Caco-2 (cell line): ENCODE measurements at regions not wholly inside any gene's neighbourhood (a gene's known extent, or its start where the extent isn't known, plus 50 kb on each side); places are given as distances from the start of the nearest gene placed in this dataset.
"Not testable (repeated sequence)": the region's sequence is repeated elsewhere in the genome, so short reads cannot be mapped to it uniquely, and the experiment has no call there.

Experiments
- BruUV-seq: library from RNA; stranded (reverse); fragments of 400-500 nt; replicated peaks from 2 replicates; lab custom pipeline; 2021; lab: Mats Ljungman, UMichigan
- CTCF ChIA-PET: fragments of 300-600 bp; sonication (Branson Sonifier 250); formaldehyde crosslinking; loops from one replicate; lab custom pipeline; 2022; ENCODE audit warnings: antibody characterized with exemption; lab: Charles Lee
- POLR2A ChIA-PET: fragments of 300-600 bp; sonication (Branson Sonifier 250); formaldehyde crosslinking; loops from one replicate; lab custom pipeline; 2022; ENCODE audit warnings: antibody characterized with exemption; lab: Charles Lee
- DNase-seq, 2 experiments: peaks; one replicate each; pipeline versions ENCODE4 v3.0.0 to v3.0.0-alpha.2; 2020 to 2022
- H3K27me3 ChIP-seq: replicated peaks from 2 replicates; pipeline ENCODE4 v1.6.0; 2011; ENCODE audit warnings: low read length; ENCODE audit not compliant: control insufficient read depth, insufficient read depth
- H3K36me3 ChIP-seq: 2 replicates; pipeline ENCODE4 v1.5.1; 2011; ENCODE audit warnings: low read length; ENCODE audit not compliant: control insufficient read depth, insufficient read depth
- H3K4me1 ChIP-seq: fragments of 250-450 bp; sonication (Bioruptor Pico); 2 replicates; pipeline ENCODE4 v1.5.1; 2020; ENCODE audit warnings: mild to moderate bottlenecking
- H3K4me3 ChIP-seq: 2 replicates; pipeline ENCODE4 v1.5.1; 2011; ENCODE audit warnings: low read depth, mild to moderate bottlenecking, control low read depth, low read length
- H3K9me3 ChIP-seq: fragments of 250-450 bp; sonication (Bioruptor Pico); 2 replicates; pipeline ENCODE4 v1.5.1; 2020; ENCODE audit warnings: mild to moderate bottlenecking, moderate library complexity
- H3K27ac Mint-ChIP-seq: one replicate; pipeline ENCODE4 v1.8.0; 2022; ENCODE audit warnings: mixed read lengths; ENCODE audit not compliant: unreplicated experiment
- H3K27me3 Mint-ChIP-seq: one replicate; pipeline ENCODE4 v1.8.0; 2022; ENCODE audit warnings: mixed read lengths; ENCODE audit not compliant: insufficient read depth, unreplicated experiment
- H3K36me3 Mint-ChIP-seq: one replicate; pipeline ENCODE4 v1.8.0; 2022; ENCODE audit warnings: mild to moderate bottlenecking, mixed read lengths; ENCODE audit not compliant: insufficient read depth, unreplicated experiment
- H3K4me1 Mint-ChIP-seq: one replicate; pipeline ENCODE4 v1.8.0; 2022; ENCODE audit warnings: low read depth, mixed read lengths; ENCODE audit not compliant: unreplicated experiment
- H3K4me3 Mint-ChIP-seq: one replicate; pipeline ENCODE4 v1.8.0; 2022; ENCODE audit warnings: mild to moderate bottlenecking, moderate library complexity, mixed read lengths; ENCODE audit not compliant: unreplicated experiment
- H3K9me3 Mint-ChIP-seq: one replicate; pipeline ENCODE4 v1.8.0; 2022; ENCODE audit warnings: mixed read lengths; ENCODE audit not compliant: unreplicated experiment
- intact Hi-C: fragments of 100-400 bp; cut with micrococcal nuclease; formaldehyde crosslinking; loops from one replicate; pipeline ENCODE4 v1.10.0; 2022; ENCODE audit not compliant: unreplicated experiment

DNA sequence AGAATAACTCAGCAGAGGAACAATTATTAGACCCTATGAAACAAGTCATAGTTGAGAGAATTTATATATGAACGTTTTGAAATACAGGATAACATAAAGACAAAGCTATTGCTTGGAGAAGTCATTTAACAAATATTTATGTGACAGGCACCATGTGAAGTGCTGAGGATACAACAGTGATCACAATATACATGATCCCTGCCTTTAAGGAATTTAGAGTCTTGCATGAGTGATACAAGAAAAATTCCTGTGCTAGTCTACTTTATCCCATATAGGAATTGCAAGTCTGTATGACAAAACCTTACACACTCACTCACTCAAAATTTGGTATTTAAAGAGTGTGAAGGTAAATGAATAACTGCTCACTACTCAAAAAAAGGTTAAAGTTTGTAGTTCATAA is 94.5 kb upstream of the NOTCH2NLA start:
- H3K27me3 Mint-ChIP-seq, intact Hi-C loops, POLR2A ChIA-PET, H3K36me3 ChIP-seq, H3K9me3 ChIP-seq, H3K4me3 ChIP-seq, H3K27me3 ChIP-seq, H3K4me1 ChIP-seq, DNase-seq, H3K9me3 Mint-ChIP-seq, H3K4me3 Mint-ChIP-seq, BruUV-seq, H3K36me3 Mint-ChIP-seq, H3K4me1 Mint-ChIP-seq, H3K27ac Mint-ChIP-seq, CTCF ChIA-PET: not testable (repeated sequence)

GRCh38 chr1:146322893-146323292 is 94.1 kb upstream of the NOTCH2NLA start:
- H3K36me3 Mint-ChIP-seq, H3K36me3 ChIP-seq, H3K9me3 ChIP-seq, H3K27ac Mint-ChIP-seq, H3K4me1 ChIP-seq, H3K9me3 Mint-ChIP-seq, H3K4me1 Mint-ChIP-seq, H3K4me3 Mint-ChIP-seq, H3K4me3 ChIP-seq, CTCF ChIA-PET, DNase-seq, BruUV-seq, POLR2A ChIA-PET, intact Hi-C loops, H3K27me3 ChIP-seq, H3K27me3 Mint-ChIP-seq: not testable (repeated sequence)

GRCh38 chr1:146318715-146319114 is 89.9 kb upstream of the NOTCH2NLA start:
- BruUV-seq, H3K9me3 Mint-ChIP-seq, POLR2A ChIA-PET, DNase-seq, H3K27ac Mint-ChIP-seq, H3K9me3 ChIP-seq, H3K4me3 ChIP-seq, H3K27me3 Mint-ChIP-seq, intact Hi-C loops, H3K36me3 Mint-ChIP-seq, H3K4me1 Mint-ChIP-seq, CTCF ChIA-PET, H3K4me1 ChIP-seq, H3K36me3 ChIP-seq, H3K4me3 Mint-ChIP-seq, H3K27me3 ChIP-seq: not testable (repeated sequence)

DNA sequence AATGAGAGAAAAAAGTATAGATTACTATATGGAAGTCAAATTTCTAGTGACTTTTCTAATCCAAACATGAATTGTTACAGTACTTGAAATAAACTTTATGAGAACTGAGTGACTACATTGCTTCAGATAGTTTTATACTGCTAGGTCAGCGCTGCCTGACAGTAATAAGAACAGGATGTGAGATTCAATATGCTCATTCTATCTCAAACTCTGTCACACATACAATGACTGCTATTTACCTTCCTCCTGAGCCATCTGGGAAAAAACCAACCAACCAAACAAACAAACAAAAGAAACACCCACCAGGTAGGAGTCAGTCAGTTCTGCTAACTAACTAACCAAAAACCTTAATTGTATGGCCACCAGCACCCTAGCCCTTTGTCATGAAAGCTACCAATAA is 89.0 kb upstream of the NOTCH2NLA start:
- H3K9me3 ChIP-seq, H3K27ac Mint-ChIP-seq, intact Hi-C loops, H3K4me1 Mint-ChIP-seq, H3K9me3 Mint-ChIP-seq, H3K27me3 ChIP-seq, DNase-seq, H3K4me1 ChIP-seq, H3K4me3 ChIP-seq, H3K36me3 Mint-ChIP-seq, H3K36me3 ChIP-seq, CTCF ChIA-PET, H3K27me3 Mint-ChIP-seq, H3K4me3 Mint-ChIP-seq, POLR2A ChIA-PET, BruUV-seq: not testable (repeated sequence)

DNA sequence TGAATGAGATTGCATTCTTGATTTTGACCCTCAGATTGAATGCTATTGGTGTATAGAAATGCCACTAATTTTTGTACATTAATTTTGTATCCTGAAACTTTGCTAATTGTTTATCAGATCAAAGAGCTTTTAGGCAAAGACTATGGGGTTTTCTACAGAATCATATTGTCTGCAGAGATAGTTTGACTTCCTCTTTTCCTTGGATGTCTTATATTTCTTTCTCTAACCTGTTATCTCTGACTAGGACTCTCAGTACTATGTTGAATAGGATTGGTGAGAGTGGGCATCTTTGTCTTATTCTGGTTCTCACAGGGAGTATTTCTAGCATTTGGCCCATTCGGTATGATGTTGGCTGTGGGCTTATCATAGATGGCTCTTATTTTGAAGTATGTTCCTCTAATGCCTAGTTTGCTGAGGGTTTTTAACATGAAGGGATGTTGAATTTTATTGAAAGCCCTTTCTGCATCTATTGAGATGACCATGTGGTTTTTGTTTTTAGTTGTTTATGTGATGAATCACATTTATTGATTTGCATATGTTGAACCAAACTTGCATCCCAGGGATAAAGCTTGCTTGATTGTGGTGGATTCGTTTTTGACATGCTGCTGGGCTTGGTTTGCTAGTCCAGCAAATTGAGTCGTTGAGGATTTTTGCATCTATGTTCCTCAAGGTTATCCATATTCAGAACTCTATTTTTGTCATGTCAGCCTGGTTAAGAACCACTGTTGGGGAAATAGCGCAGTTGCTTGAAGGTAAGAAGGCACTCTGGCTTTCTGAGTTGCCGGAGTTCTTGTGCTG is 85.8 kb upstream of the NOTCH2NLA start:
- H3K4me1 ChIP-seq, H3K9me3 Mint-ChIP-seq, H3K27me3 Mint-ChIP-seq, H3K27me3 ChIP-seq, intact Hi-C loops, BruUV-seq, POLR2A ChIA-PET, DNase-seq, H3K27ac Mint-ChIP-seq, H3K36me3 ChIP-seq, H3K9me3 ChIP-seq, H3K36me3 Mint-ChIP-seq, H3K4me1 Mint-ChIP-seq, H3K4me3 ChIP-seq, H3K4me3 Mint-ChIP-seq, CTCF ChIA-PET: not testable (repeated sequence)

GRCh38 chr1:146310579-146310978 is 81.8 kb upstream of the NOTCH2NLA start:
- POLR2A ChIA-PET, CTCF ChIA-PET, H3K4me3 ChIP-seq, H3K4me1 ChIP-seq, intact Hi-C loops, H3K36me3 Mint-ChIP-seq, H3K27me3 ChIP-seq, H3K9me3 Mint-ChIP-seq, H3K4me1 Mint-ChIP-seq, DNase-seq, H3K27me3 Mint-ChIP-seq, H3K4me3 Mint-ChIP-seq, H3K27ac Mint-ChIP-seq, H3K9me3 ChIP-seq, H3K36me3 ChIP-seq, BruUV-seq: not testable (repeated sequence)

DNA sequence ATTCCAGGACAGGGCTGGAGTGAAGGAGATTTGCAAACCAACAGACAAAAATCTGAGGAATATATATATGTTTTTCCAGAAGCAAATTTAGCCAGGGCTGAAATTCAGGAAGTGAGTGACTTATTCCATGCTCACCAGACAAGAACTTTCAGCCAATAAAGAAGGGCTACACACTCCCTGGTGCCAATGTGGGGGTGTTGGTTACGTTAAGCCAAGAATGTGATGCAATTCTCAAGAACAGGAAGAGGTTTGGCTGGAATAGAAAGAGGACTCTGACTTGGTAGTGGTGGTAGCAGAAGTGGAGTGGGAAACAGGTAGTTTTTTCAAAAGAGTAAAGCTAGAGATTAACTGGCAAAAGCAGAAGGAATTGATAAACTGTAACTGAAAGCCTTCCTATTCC is 80.6 kb upstream of the NOTCH2NLA start:
- H3K27me3 Mint-ChIP-seq, CTCF ChIA-PET, H3K4me1 Mint-ChIP-seq, H3K27me3 ChIP-seq, H3K36me3 Mint-ChIP-seq, H3K27ac Mint-ChIP-seq, H3K4me3 ChIP-seq, DNase-seq, H3K36me3 ChIP-seq, intact Hi-C loops, H3K4me1 ChIP-seq, POLR2A ChIA-PET, BruUV-seq, H3K9me3 ChIP-seq, H3K9me3 Mint-ChIP-seq, H3K4me3 Mint-ChIP-seq: not testable (repeated sequence)
